SIG-M5 treated with dmso at 0.1 percent for 504 hours (cell line): ENCODE measurements at regions not wholly inside any gene's neighbourhood (a gene's known extent, or its start where the extent isn't known, plus 50 kb on each side); places are given as distances from the start of the nearest gene placed in this dataset.

Experiments used
- DNase-seq: peaks from one replicate; lab custom pipeline; 2025; ENCODE audit not compliant: unreplicated experiment; lab: John Stamatoyannopoulos, UW

- no peak for DNase-seq
Measured at GRCh38 chr3:150172356-150172755, 201.7 kb upstream of the PFN2 start.

DNA sequence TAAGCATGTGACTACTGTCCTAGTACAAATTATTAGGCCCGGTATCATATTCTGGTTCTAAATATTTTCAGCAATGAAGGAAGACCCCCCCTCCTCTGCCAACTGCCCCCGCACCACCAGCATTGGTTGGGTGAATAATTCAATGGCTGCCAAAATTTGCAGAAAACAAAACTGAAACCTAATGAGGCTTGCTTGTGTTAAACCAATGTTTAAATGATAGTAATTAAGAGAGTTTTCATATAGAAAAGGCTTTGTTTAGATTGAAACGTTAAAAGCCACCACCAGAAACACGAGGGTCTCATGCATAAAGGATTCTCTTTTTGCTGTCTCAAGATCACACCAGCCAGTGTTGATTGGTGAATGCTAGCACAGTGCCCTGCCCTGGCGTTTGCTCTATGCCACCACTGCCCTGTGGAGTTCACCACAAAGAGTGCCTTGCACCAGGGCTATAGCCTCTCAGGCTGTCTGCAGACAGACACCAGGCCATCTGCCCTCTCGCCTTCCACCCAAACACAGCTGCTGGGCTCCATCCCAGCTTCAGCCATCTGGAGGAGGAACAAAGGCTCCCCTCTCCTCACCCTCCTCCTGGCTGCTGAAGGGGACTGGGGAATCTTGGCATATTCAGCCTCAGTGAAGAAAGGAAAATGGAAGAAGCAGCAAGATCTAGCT, 200.3 kb upstream of the PFN2 start:
- DNase-seq = no peak

GRCh38 chr3:150169330-150169940, 198.7 kb upstream of the PFN2 start:
- no peak for DNase-seq

- no peak for DNase-seq
Measured at GRCh38 chr3:150168698-150169097, 198.0 kb upstream of the PFN2 start.

DNA sequence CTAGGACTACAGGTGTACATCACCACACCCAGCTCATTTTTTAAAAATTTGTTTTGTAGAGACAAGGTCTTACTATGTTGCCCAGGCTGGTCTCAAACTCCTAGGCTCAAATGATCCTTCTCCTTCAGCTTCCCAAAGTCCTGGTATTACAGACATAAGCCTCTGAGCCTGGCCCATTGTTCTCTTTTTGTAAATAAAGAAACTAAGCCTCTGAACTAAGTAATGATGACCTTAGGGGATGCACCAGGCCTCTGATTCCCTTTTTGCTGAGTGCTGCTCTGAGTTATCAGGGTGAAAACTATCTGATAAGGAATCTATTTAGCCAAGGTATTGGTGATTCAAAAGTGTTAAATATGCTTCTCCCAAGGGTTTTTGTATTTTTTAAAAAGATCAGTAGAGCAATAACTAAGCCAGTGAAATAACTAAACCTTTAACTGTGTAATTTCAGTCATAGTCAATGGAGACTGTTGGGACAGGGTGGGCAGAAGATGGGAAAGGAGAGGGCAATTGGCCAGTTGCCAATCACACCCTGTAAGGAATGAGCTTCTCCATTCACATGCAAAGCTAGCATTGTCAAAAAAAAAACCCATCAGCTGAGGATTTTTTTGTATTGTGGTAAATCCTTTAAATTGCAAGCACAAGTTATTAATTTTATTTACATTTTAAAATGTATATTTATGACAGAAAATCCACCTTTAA, 194.8 kb upstream of the PFN2 start:
- DNase-seq = no peak

DNA sequence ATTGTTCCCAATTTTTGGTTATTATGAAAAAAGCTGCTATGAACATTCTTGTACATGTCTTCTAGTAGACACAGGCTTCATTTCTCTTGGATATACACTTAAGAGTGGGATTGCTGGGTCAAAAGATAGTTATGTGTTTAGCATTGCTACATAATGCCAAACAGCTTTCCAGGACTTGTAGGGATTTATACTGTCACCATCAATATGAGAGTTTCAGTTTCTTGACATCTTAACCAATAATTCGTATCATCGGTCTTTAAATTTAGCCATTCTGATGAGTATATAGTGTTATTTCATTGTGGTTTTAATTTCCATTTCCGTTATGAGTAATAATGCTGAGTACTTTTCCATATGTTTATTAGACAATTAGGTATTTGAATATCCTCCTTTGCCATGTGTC, 190.3 kb upstream of the PFN2 start:
- no peak for DNase-seq

DNA sequence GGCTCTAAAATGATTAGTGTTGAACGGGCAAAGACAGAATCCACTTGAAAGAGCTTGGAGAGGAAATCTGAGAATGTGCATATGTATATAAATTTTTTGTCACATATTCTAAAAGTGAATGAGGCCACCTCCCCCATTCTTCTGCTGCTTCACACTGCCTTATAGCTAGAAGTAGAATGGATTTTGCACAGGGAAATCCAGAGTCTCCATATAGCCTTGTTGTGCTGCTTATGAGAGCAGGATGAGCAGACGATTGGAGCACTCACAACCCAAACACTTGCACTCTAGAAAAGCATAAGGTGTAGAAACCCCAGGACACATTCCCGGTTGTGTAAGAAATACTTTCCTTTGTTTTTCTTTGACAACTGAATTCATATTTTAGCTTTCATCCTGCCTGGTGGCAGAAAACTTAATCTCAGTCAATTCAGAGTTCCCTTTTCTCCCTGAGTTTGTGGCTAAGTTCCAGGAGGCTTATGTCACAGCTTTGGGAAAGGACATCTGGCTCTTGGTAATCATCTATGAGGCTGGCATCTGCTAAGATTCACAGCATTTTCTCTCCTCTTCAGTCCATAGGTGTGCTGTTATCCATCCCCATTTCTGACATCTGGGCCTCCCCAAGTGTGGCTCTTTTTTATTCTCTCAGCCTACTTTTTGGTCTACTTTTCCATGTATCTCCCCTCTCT, 188.4 kb upstream of the PFN2 start:
- DNase-seq = no peak

GRCh38 chr3:150152567-150152966, 181.9 kb upstream of the PFN2 start:
- no peak for DNase-seq

GRCh38 chr3:150150633-150151032, 179.9 kb upstream of the PFN2 start:
- no peak for DNase-seq

DNA sequence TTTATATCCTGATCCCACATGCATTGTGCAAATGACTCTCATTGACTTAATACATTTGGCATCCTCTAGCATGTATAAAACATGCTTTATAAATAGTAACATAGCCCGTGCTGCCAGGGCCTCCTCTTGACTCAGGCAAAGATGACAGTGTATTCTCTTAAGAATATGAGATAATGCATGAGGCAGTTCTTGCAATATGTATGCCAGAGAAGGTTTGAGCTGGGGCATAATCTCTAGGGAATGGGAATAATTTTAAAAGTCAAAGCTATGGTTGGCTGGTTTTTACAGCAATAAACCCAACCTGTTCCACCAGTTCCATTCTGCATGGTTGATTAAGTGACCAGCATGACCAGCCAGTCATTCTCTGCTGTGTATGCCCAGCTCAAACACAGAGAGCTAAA, 179.0 kb upstream of the PFN2 start:
- DNase-seq = peak; percentile 53

DNA sequence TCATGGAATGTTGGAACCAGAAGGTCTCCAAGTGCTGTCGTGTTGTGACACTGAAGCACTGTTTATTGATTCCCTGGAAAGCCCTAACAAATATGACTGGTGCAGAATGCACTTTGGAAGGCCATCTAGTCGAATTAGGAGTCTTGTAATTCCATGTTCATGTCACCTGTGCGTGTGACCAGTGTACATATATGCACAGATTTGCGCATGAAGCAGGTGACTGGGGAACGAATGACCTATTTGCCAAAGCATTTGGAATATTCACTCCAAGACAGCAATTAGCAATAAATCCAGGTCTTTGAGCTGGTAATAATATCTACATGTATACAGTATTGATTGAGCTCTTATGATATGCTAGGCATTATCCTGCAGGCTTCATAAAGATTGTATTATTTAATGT, 177.5 kb upstream of the PFN2 start:
- DNase-seq = no peak

GRCh38 chr3:150147776-150148175, 177.1 kb upstream of the PFN2 start:
- no peak for DNase-seq

GRCh38 chr3:150146991-150147761, 176.5 kb upstream of the PFN2 start:
- DNase-seq = peak; percentile 60

- DNase-seq = no peak
Measured at GRCh38 chr3:150145659-150146058, 175.0 kb upstream of the PFN2 start.

GRCh38 chr3:150144191-150144708, 173.6 kb upstream of the PFN2 start:
- DNase-seq = no peak

- DNase-seq = no peak
Measured at GRCh38 chr3:150142936-150143335, 172.2 kb upstream of the PFN2 start.

GRCh38 chr3:150141790-150142326, 171.2 kb upstream of the PFN2 start:
- no peak for DNase-seq

- DNase-seq = no peak
Measured at GRCh38 chr3:150140614-150141321, 170.1 kb upstream of the PFN2 start.

GRCh38 chr3:150138824-150139223, 168.1 kb upstream of the PFN2 start:
- no peak for DNase-seq

DNA sequence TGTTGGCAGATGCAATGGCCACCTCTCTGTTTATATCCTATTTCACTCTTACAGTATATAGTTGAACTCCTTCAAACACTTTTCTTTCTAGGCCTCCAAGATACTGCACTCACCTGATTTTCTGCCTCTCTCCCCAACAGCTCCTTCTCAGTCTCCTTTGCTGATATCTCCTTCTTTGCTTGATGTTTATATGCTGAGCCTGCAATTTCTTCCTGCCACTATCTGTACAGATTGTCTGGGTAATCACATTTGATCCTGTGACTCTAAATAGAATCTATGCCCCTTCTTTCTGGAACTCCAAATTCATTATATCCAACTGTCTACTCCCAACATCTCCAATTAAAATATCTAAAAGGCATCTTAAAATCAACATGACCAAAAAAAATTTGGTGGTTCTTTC, 165.5 kb upstream of the PFN2 start:
- no peak for DNase-seq
